Hepatocyte (in vitro differentiated cells): ENCODE measurements at regions not wholly inside any gene's neighbourhood (a gene's known extent, or its start where the extent isn't known, plus 50 kb on each side); places are given as distances from the start of the nearest gene placed in this dataset.

Source experiments
- DNase-seq: peaks from one replicate; pipeline ENCODE4 v3.0.0-alpha.2; 2016; ENCODE audit warnings: low spot score
- H2AFZ ChIP-seq: fragments of 200-600 bp; sonication (generic); 2 replicates; pipeline ENCODE4 v1.6.0; 2016; ENCODE audit warnings: antibody characterized with exemption, mild to moderate bottlenecking
- H3K27ac ChIP-seq: fragments of 200-600 bp; sonication (generic); 2 replicates; pipeline ENCODE4 v1.5.1; 2016; ENCODE audit warnings: mild to moderate bottlenecking
- H3K27me3 ChIP-seq: fragments of 200-600 bp; sonication (generic); 2 replicates; pipeline ENCODE4 v1.6.1; 2016
- H3K36me3 ChIP-seq: fragments of 200-600 bp; sonication (generic); replicated peaks from 2 replicates; pipeline ENCODE4 v1.5.1; 2016; ENCODE audit warnings: low read depth; ENCODE audit not compliant: insufficient read depth
- H3K4me1 ChIP-seq: fragments of 200-600 bp; sonication (generic); 2 replicates; pipeline ENCODE4 v1.5.1; 2016; ENCODE audit warnings: mild to moderate bottlenecking, moderate library complexity; ENCODE audit not compliant: insufficient read depth
- H3K4me2 ChIP-seq: fragments of 200-600 bp; sonication (generic); 2 replicates; pipeline ENCODE4 v1.6.0; 2016
- H3K4me3 ChIP-seq: fragments of 200-600 bp; sonication (generic); 2 replicates; pipeline ENCODE4 v1.5.1; 2016; ENCODE audit warnings: mild to moderate bottlenecking
- H3K79me2 ChIP-seq: fragments of 200-600 bp; sonication (generic); 2 replicates; pipeline ENCODE4 v1.6.0; 2017; ENCODE audit warnings: mild to moderate bottlenecking
- H3K9me2 ChIP-seq: fragments of 200-600 bp; sonication (generic); replicated peaks from 2 replicates; pipeline ENCODE4 v1.6.0; 2017; ENCODE audit warnings: mild to moderate bottlenecking; ENCODE audit not compliant: insufficient read depth
- H3K9me3 ChIP-seq: fragments of 200-600 bp; sonication (generic); 2 replicates; pipeline ENCODE4 v1.5.1; 2016; ENCODE audit warnings: low read depth, mild to moderate bottlenecking
- H4K20me1 ChIP-seq: fragments of 200-600 bp; sonication (generic); 2 replicates; pipeline ENCODE4 v1.6.0; 2016; ENCODE audit warnings: mild to moderate bottlenecking; ENCODE audit not compliant: insufficient read depth, poor library complexity, severe bottlenecking
- EZH2 ChIP-seq: fragments of 200-600 bp; sonication (generic); IDR thresholded peaks from 2 replicates; pipeline ENCODE4 v1.6.1; 2016; ENCODE audit warnings: antibody characterized with exemption, mild to moderate bottlenecking, borderline replicate concordance
- EZH2phosphoT487 ChIP-seq: fragments of 200-600 bp; sonication (generic); IDR thresholded peaks from one replicate; pipeline ENCODE4 v1.6.1; 2018; ENCODE audit warnings: antibody characterized with exemption, mild to moderate bottlenecking, low read depth, moderate library complexity; ENCODE audit not compliant: unreplicated experiment, severe bottlenecking
- WGBS: methylation state at CpG from one replicate; pipeline ENCODE4 v1.1.6; 2016; ENCODE audit warnings: low lambda C conversion rate; ENCODE audit errors: missing lambda C conversion rate; 5-methylcytosine and 5-hydroxymethylcytosine counted together
- TF ChIP-seq, protein P1 (sequence below): fragments of 200-600 bp; sonication (generic); IDR thresholded peaks from 2 replicates; pipeline ENCODE4 v1.5.1; 2016; ENCODE audit warnings: antibody characterized with exemption, mild to moderate bottlenecking; ENCODE audit not compliant: poor library complexity

DNA sequence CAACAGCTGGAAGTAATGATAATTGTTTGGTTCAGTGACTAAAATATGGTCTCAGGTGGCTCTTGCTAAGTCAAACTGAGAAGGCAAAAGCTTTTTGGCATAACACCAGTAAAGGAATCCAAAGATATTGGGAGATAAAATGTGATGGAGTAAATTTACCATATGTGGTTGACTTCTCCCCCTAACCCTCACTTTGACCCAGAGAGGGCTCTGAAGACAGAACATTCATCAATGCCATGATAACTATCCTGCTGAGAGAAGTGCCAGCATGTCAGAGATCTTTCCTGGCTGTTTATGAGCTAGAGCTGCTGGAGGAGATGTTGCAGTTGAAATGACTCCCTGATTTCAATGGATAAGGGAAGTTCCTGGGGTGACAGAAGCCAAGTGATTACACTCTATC lies 213.4 kb downstream of the SPCS3 start:
- no peaks in the 10 kb centered on the region for H3K36me3 ChIP-seq
- no peaks in the 10 kb centered on the region for H3K27me3 ChIP-seq
- no peaks in the 10 kb centered on the region for H3K9me2 ChIP-seq
- no peak overlapping the region for H3K27ac ChIP-seq
- DNase-seq, result no peak
- no peak overlapping the region for H3K4me2 ChIP-seq
- H3K4me3 ChIP-seq, result no peak overlapping the region
- H3K4me1 ChIP-seq, result peaks cover 3% of the 10 kb centered on the region
- no peaks in the 10 kb centered on the region for H4K20me1 ChIP-seq
- no peak overlapping the region for H2AFZ ChIP-seq
- H3K79me2 ChIP-seq, result no peaks in the 10 kb centered on the region
- TF ChIP-seq EZH2 (no peak), EZH2phosphoT487 (no peak)
- TF ChIP-seq, protein P1, sequence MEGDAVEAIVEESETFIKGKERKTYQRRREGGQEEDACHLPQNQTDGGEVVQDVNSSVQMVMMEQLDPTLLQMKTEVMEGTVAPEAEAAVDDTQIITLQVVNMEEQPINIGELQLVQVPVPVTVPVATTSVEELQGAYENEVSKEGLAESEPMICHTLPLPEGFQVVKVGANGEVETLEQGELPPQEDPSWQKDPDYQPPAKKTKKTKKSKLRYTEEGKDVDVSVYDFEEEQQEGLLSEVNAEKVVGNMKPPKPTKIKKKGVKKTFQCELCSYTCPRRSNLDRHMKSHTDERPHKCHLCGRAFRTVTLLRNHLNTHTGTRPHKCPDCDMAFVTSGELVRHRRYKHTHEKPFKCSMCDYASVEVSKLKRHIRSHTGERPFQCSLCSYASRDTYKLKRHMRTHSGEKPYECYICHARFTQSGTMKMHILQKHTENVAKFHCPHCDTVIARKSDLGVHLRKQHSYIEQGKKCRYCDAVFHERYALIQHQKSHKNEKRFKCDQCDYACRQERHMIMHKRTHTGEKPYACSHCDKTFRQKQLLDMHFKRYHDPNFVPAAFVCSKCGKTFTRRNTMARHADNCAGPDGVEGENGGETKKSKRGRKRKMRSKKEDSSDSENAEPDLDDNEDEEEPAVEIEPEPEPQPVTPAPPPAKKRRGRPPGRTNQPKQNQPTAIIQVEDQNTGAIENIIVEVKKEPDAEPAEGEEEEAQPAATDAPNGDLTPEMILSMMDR, result no peak
- H3K9me3 ChIP-seq, result no peaks in the 10 kb centered on the region

DNA sequence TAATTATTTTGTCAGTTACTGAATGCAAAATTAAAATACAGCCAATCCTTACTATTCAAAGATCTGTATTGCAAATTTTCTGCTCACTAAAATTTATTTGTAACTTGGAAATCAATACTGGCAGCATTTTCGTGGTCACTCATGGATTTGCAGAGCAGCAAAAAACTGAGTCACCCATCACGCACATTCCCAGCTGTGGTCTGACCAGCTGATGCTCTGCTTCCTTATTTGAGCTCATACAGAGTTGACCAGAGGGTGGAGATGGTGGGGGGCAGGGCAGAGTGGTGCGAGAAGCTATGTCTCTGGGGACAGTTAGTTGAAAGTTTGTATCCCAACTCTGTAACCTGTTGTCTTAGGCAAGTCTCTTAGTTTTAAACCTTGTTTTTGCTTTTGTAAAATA lies 214.8 kb downstream of the SPCS3 start:
- no peak overlapping the region for H3K27ac ChIP-seq
- no peak overlapping the region for H2AFZ ChIP-seq
- H3K36me3 ChIP-seq, result no peaks in the 10 kb centered on the region
- no peaks in the 10 kb centered on the region for H3K4me1 ChIP-seq
- H3K9me3 ChIP-seq, result no peaks in the 10 kb centered on the region
- H3K9me2 ChIP-seq, result no peaks in the 10 kb centered on the region
- WGBS, result 77% methylated on average over 3 of the region's 3 CpGs
- TF ChIP-seq EZH2phosphoT487 (no peak), EZH2 (no peak)
- TF ChIP-seq, protein P1, result no peak
- no peaks in the 10 kb centered on the region for H3K79me2 ChIP-seq
- no peaks in the 10 kb centered on the region for H3K27me3 ChIP-seq
- no peaks in the 10 kb centered on the region for H4K20me1 ChIP-seq
- H3K4me3 ChIP-seq, result no peak overlapping the region
- no peak overlapping the region for H3K4me2 ChIP-seq
- DNase-seq, result no peak

DNA sequence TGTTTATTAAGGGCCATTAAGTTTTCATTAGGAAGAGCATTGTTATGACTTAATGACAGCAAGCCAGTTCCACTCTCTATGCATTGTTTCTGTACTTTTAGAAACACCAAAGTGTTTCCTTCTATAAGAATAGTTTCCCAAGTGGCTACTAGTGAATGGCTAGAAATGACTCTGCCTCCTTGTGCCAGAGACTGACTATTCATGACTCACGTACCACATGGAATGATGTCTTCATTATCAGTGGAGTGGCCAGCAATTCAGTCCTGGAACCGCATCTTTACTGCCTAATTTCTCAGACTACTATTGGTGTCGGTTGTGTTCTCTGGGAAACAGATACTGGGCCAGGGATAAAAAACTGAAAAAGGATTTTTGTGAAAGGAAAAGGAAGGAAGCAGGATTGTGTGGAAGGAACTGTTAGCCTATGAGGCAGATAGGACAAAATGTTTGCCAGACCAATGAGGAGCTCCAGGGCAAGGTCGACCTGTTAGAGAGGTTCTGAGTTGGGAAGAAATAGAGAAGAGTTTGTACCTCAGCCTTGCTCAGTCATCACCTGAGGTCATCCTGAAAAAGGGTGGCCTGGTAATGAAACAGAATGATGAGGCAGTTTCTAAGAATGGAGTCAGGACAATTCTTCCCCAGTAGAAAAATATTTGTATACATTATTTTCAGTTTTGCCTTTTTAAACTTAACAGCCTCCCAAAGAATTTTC lies 218.6 kb downstream of the SPCS3 start:
- Histone ChIP-seq H3K27ac (no peak overlapping the region), H3K4me1 (no peaks in the 10 kb centered on the region), H3K27me3 (no peaks in the 10 kb centered on the region), H3K4me2 (no peak overlapping the region), H3K36me3 (no peaks in the 10 kb centered on the region), H4K20me1 (no peaks in the 10 kb centered on the region), H3K9me3 (no peaks in the 10 kb centered on the region), H3K79me2 (no peaks in the 10 kb centered on the region), H3K9me2 (no peaks in the 10 kb centered on the region), H2AFZ (no peak overlapping the region), H3K4me3 (no peak overlapping the region)
- no peak for TF ChIP-seq EZH2phosphoT487
- TF ChIP-seq, protein P1, result no peak
- no peak for TF ChIP-seq EZH2
- 86% methylated on average over 4 of the region's 4 CpGs for WGBS
- no peak for DNase-seq
